Hypothalamus (tissue), 51 donors: ENCODE measurements at regions not wholly inside any gene's neighbourhood (a gene's known extent, or its start where the extent isn't known, plus 50 kb on each side); places are given as distances from the start of the nearest gene placed in this dataset.
A peak's percentile ranks its signal among the peaks of the same experiment; 100 is the strongest.
"Not testable (repeated sequence)": the region's sequence is repeated elsewhere in the genome, so short reads cannot be mapped to it uniquely, and the experiment has no call there.

ENCODE experiments used
- DNase-seq, 51 donors: peaks; one replicate each; lab custom pipeline; 2025; lab: John Stamatoyannopoulos, UW

GRCh38 chr3:132084982-132085381, 50.2 kb upstream of the CPNE4 start:
- no peak for DNase-seq

- no peak for DNase-seq
These were observed 52.5 kb upstream of the CPNE4 start for GRCh38 chr3:132087356-132087755.

GRCh38 chr3:132088291-132088690, 53.5 kb upstream of the CPNE4 start:
- DNase-seq, result no peak

GRCh38 chr3:132090921-132091320, 56.1 kb upstream of the CPNE4 start:
- peak in 2 of 51 donors; percentile 5 to 57 for DNase-seq

GRCh38 chr3:132116601-132117000, 81.8 kb upstream of the CPNE4 start:
- DNase-seq, result no peak

- DNase-seq, result no peak
These were observed 82.8 kb upstream of the CPNE4 start for GRCh38 chr3:132117642-132118041.

GRCh38 chr3:132119531-132119930, 84.7 kb upstream of the CPNE4 start:
- no peak for DNase-seq

GRCh38 chr3:132124096-132124495, 89.3 kb upstream of the CPNE4 start:
- DNase-seq, result no peak

- no peak for DNase-seq
These were observed 90.0 kb upstream of the CPNE4 start for GRCh38 chr3:132124651-132125284.

GRCh38 chr3:132134611-132135010, 99.8 kb upstream of the CPNE4 start:
- DNase-seq, result no peak

GRCh38 chr3:132135628-132136333, 101.0 kb upstream of the CPNE4 start:
- DNase-seq, result no peak

- DNase-seq, result no peak
These were observed 101.5 kb upstream of the CPNE4 start for GRCh38 chr3:132136334-132136716.

GRCh38 chr3:132136902-132137301, 102.1 kb upstream of the CPNE4 start:
- not testable (repeated sequence) for DNase-seq

- no peak for DNase-seq
These were observed 111.0 kb upstream of the CPNE4 start for GRCh38 chr3:132145833-132146232.

GRCh38 chr3:132154619-132155018, 119.8 kb upstream of the CPNE4 start:
- DNase-seq, result no peak

GRCh38 chr3:132159145-132159544, 124.3 kb upstream of the CPNE4 start:
- DNase-seq, result no peak

GRCh38 chr3:132160198-132160597, 125.4 kb upstream of the CPNE4 start:
- DNase-seq, result no peak

- no peak for DNase-seq
These were observed 126.8 kb upstream of the CPNE4 start for GRCh38 chr3:132161608-132162007.

GRCh38 chr3:132164469-132165092, 129.8 kb upstream of the CPNE4 start:
- no peak for DNase-seq

- no peak for DNase-seq
These were observed 133.1 kb upstream of the CPNE4 start for GRCh38 chr3:132167870-132168269.

- no peak for DNase-seq
These were observed 139.7 kb upstream of the CPNE4 start for GRCh38 chr3:132174500-132174899.

GRCh38 chr3:132180337-132180791, 136.8 kb upstream of the ACP3 start:
- peak in 3 of 51 donors; percentile 2 to 35 (median 5) for DNase-seq
